Keratinocyte (primary cell): ENCODE measurements at regions not wholly inside any gene's neighbourhood (a gene's known extent, or its start where the extent isn't known, plus 50 kb on each side); places are given as distances from the start of the nearest gene placed in this dataset.

Source experiments
- DNase-seq: peaks from one replicate; pipeline ENCODE4 v3.0.0-alpha.2; 2011; ENCODE audit warnings: low read depth, missing footprints, low spot score
- FAIRE-seq: peaks from 2 replicates; lab custom pipeline; 2011; peaks lifted over from hg19 to GRCh38; lab: Jason Lieb, UNC
- H2AFZ ChIP-seq: 2 replicates; pipeline ENCODE4 v1.6.0; 2012; ENCODE audit warnings: low read length, control low read depth, inconsistent platforms; ENCODE audit not compliant: control insufficient read depth
- H3K27ac ChIP-seq: 2 replicates; pipeline ENCODE4 v1.5.1; 2011; ENCODE audit warnings: low read length; ENCODE audit not compliant: control insufficient read depth, insufficient read depth
- H3K27me3 ChIP-seq: 3 replicates; pipeline ENCODE4 v1.6.0; 2011; ENCODE audit warnings: low read length; ENCODE audit not compliant: control insufficient read depth, insufficient read depth; ENCODE audit errors: extremely low read depth
- H3K36me3 ChIP-seq, 2 experiments: 2 replicates in 1 of 2; 3 replicates in 1 of 2; pipeline ENCODE4 v1.5.1; 2011; ENCODE audit warnings: low read length in 2 of 2, mild to moderate bottlenecking in 1 of 2; ENCODE audit not compliant: control insufficient read depth in 2 of 2, insufficient read depth in 2 of 2; ENCODE audit errors: extremely low read depth in 1 of 2
- H3K4me1 ChIP-seq: 3 replicates; pipeline ENCODE4 v1.5.1; 2011; ENCODE audit warnings: low read length; ENCODE audit not compliant: control insufficient read depth, insufficient read depth; ENCODE audit errors: extremely low read depth
- H3K4me2 ChIP-seq: 3 replicates; pipeline ENCODE4 v1.6.0; 2011; ENCODE audit warnings: low read depth, low read length; ENCODE audit not compliant: control insufficient read depth, insufficient read depth; ENCODE audit errors: extremely low read depth
- H3K4me3 ChIP-seq, 3 experiments: fragments of 200-600 bp in 1 of 3; sonication (generic) in 1 of 3; 2 replicates in 2 of 3; 3 replicates in 1 of 3; pipeline ENCODE4 v1.5.1; 2011 to 2016; ENCODE audit warnings: low read length in 3 of 3, mild to moderate bottlenecking in 3 of 3, control low read depth in 2 of 3, inconsistent platforms in 1 of 3, low read depth in 1 of 3, mixed read lengths in 1 of 3, mixed run types in 1 of 3, moderate library complexity in 1 of 3; ENCODE audit not compliant: control insufficient read depth in 2 of 3, insufficient read depth in 2 of 3; ENCODE audit errors: extremely low read depth in 1 of 3
- H3K79me2 ChIP-seq: 2 replicates; pipeline ENCODE4 v1.6.0; 2012; ENCODE audit warnings: low read length; ENCODE audit not compliant: control insufficient read depth, insufficient read depth
- H3K9ac ChIP-seq: 3 replicates; pipeline ENCODE4 v1.6.0; 2011; ENCODE audit warnings: low read length; ENCODE audit not compliant: control insufficient read depth, insufficient read depth; ENCODE audit errors: extremely low read depth
- H3K9me1 ChIP-seq: 3 replicates; pipeline ENCODE4 v1.6.0; 2011; ENCODE audit warnings: low read length; ENCODE audit not compliant: control insufficient read depth, insufficient read depth; ENCODE audit errors: extremely low read depth
- H3K9me3 ChIP-seq: 2 replicates; pipeline ENCODE4 v1.5.1; 2012; ENCODE audit warnings: low read depth, low read length; ENCODE audit not compliant: control insufficient read depth
- H4K20me1 ChIP-seq: 3 replicates; pipeline ENCODE4 v1.6.0; 2011; ENCODE audit warnings: low read length; ENCODE audit not compliant: control insufficient read depth, insufficient read depth; ENCODE audit errors: extremely low read depth
- EZH2 ChIP-seq: IDR thresholded peaks from one replicate; pipeline ENCODE4 v1.6.1; 2012; ENCODE audit warnings: inconsistent platforms, mild to moderate bottlenecking, low read length, moderate library complexity
- dilution Hi-C: fragments of 300-500 bp; cut with MboI; formaldehyde crosslinking; loops from one replicate; pipeline ENCODE4 v1.7.0; 2020; ENCODE audit warnings: low sequenced_read_pairs; ENCODE audit not compliant: extremely low pct_ligation_motif_present
- TF ChIP-seq, protein P1 (sequence below), 3 experiments: IDR thresholded peaks in 1 of 3; conservative IDR thresholded peaks in 1 of 3; optimal IDR thresholded peaks in 1 of 3; 2 replicates in 2 of 3; 3 replicates in 1 of 3; pipeline versions ENCODE3 to v1.5.1; 2011; ENCODE audit warnings: low read length in 3 of 3, mild to moderate bottlenecking in 3 of 3, moderate library complexity in 2 of 3, control low read depth in 1 of 3, inconsistent platforms in 1 of 3; ENCODE audit not compliant: insufficient read depth in 2 of 3; ENCODE audit errors: extremely low read depth in 1 of 3

DNA sequence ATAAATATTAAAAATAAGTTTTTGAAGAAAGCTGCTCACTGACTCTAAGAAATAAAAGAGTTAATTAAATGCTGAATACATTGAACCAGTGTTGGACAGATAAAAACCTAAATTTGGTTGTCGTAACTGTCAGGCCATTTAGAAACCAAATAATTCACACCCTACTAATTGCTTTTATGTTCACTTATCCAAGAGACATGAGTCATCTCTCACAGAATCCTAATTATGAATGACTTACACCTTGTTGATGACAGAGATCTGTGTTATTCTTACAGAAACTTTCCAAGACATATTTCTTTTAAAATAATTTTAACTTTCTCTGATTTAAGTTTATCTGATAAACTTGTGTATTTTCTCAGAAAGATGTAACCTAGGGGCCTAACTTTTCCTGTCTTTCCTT, 250.7 kb downstream of the IKZF2 start:
- TF ChIP-seq, protein P1, sequence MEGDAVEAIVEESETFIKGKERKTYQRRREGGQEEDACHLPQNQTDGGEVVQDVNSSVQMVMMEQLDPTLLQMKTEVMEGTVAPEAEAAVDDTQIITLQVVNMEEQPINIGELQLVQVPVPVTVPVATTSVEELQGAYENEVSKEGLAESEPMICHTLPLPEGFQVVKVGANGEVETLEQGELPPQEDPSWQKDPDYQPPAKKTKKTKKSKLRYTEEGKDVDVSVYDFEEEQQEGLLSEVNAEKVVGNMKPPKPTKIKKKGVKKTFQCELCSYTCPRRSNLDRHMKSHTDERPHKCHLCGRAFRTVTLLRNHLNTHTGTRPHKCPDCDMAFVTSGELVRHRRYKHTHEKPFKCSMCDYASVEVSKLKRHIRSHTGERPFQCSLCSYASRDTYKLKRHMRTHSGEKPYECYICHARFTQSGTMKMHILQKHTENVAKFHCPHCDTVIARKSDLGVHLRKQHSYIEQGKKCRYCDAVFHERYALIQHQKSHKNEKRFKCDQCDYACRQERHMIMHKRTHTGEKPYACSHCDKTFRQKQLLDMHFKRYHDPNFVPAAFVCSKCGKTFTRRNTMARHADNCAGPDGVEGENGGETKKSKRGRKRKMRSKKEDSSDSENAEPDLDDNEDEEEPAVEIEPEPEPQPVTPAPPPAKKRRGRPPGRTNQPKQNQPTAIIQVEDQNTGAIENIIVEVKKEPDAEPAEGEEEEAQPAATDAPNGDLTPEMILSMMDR (optimal IDR thresholded peaks at IDR 0.05 in 1 of 3, IDR thresholded peaks at IDR 0.05 in 1 of 3, conservative IDR thresholded peaks at IDR 0.05 in 1 of 3; ENCODE audit: extremely low read depth in 1 of 3, insufficient read depth in 2 of 3, low read length in 3 of 3): no peak
- TF ChIP-seq EZH2: no peak
- no peak overlapping the region for H2AFZ ChIP-seq
- no peak for DNase-seq
- no peak overlapping the region for H3K9ac ChIP-seq
- H3K4me1 ChIP-seq: peaks cover 23% of the 10 kb centered on the region
- H3K27ac ChIP-seq: no peak overlapping the region
- no peak for FAIRE-seq
- no peaks in the 10 kb centered on the region for H3K9me1 ChIP-seq
- dilution Hi-C loops: no loop called here
- H4K20me1 ChIP-seq: no peaks in the 10 kb centered on the region
- no peak overlapping the region for H3K4me3 ChIP-seq
- H3K27me3 ChIP-seq: no peaks in the 10 kb centered on the region
- no peaks in the 10 kb centered on the region for H3K9me3 ChIP-seq
- no peak overlapping the region for H3K4me2 ChIP-seq
- no peaks in the 10 kb centered on the region for H3K79me2 ChIP-seq
- H3K36me3 ChIP-seq: no peaks in the 10 kb centered on the region

DNA sequence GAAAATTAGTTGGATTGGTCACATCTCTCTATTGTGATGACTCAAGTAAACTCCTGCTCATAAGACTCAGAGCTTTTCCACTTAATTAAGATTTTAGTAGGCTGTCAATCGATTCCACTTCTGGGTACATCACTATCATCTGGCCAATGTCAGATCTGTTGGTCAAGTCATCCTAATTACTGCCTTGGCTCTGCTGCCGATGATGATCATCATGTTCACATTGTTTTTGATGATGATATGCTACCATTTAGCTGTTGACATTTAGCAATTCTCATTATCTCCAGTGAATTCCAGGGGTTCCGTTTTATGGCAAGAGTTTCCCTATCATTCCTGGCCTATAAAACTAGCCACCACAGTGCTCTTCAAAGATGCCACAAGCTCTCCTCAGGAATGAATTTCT, 253.4 kb downstream of the IKZF2 start:
- Histone ChIP-seq H3K4me3 (no peak overlapping the region), H3K9ac (no peak overlapping the region), H3K4me2 (no peak overlapping the region), H4K20me1 (no peaks in the 10 kb centered on the region), H3K36me3 (no peaks in the 10 kb centered on the region), H3K9me3 (no peaks in the 10 kb centered on the region), H3K4me1 (peaks cover 7% of the 10 kb centered on the region), H2AFZ (no peak overlapping the region), H3K27me3 (no peaks in the 10 kb centered on the region), H3K27ac (no peak overlapping the region), H3K9me1 (no peaks in the 10 kb centered on the region), H3K79me2 (no peaks in the 10 kb centered on the region)
- no peak for DNase-seq
- no peak for TF ChIP-seq EZH2
- TF ChIP-seq, protein P1 (optimal IDR thresholded peaks at IDR 0.05 in 1 of 3, IDR thresholded peaks at IDR 0.05 in 1 of 3, conservative IDR thresholded peaks at IDR 0.05 in 1 of 3; ENCODE audit: extremely low read depth in 1 of 3, insufficient read depth in 2 of 3, low read length in 3 of 3): no peak
- dilution Hi-C loops: no loop called here
- FAIRE-seq: no peak
